Activated CD4-positive, alpha-beta T cell treated with anti-CD3 and anti-CD28 coated beads, Interleukin-2, amount 10 ng/mL, durations not matched to agents 7 days and 5 days (primary cell): ENCODE measurements at regions not wholly inside any gene's neighbourhood (a gene's known extent, or its start where the extent isn't known, plus 50 kb on each side); places are given as distances from the start of the nearest gene placed in this dataset.

Experiments
- CTCF ChIA-PET: fragments of 350-600 bp; sonication (Branson Sonifier 250); formaldehyde crosslinking; loops from one replicate; lab custom pipeline; 2021; ENCODE audit warnings: antibody characterized with exemption; lab: Charles Lee
- POLR2A ChIA-PET: fragments of 350-600 bp; sonication (Branson Sonifier 250); formaldehyde crosslinking; loops from one replicate; lab custom pipeline; 2021; ENCODE audit warnings: antibody characterized with exemption; lab: Charles Lee
- DNase-seq: peaks from one replicate; pipeline ENCODE4 v3.0.0-alpha.2; 2020
- H3K27ac Mint-ChIP-seq: one replicate; pipeline ENCODE4 v1.8.0; 2021; ENCODE audit warnings: mild to moderate bottlenecking, moderate library complexity, mixed read lengths
- H3K27me3 Mint-ChIP-seq: one replicate; pipeline ENCODE4 v1.8.0; 2021; ENCODE audit warnings: mixed read lengths
- H3K36me3 Mint-ChIP-seq: one replicate; pipeline ENCODE4 v1.8.0; 2021; ENCODE audit warnings: low read depth, mixed read lengths
- H3K4me1 Mint-ChIP-seq: one replicate; pipeline ENCODE4 v1.8.0; 2021; ENCODE audit warnings: mixed read lengths
- H3K4me3 Mint-ChIP-seq: one replicate; pipeline ENCODE4 v1.8.0; 2021; ENCODE audit warnings: mild to moderate bottlenecking, moderate library complexity, mixed read lengths
- H3K9me3 Mint-ChIP-seq: one replicate; pipeline ENCODE4 v1.8.0; 2021; ENCODE audit warnings: mixed read lengths

GRCh38 chr6:155701342-155701741 lies 245.7 kb upstream of the NOX3 start:
- no peaks in the 10 kb centered on the region for H3K36me3 Mint-ChIP-seq
- no peaks in the 10 kb centered on the region for H3K9me3 Mint-ChIP-seq
- DNase-seq = no peak
- CTCF ChIA-PET = no interaction called here
- H3K4me1 Mint-ChIP-seq = no peaks in the 10 kb centered on the region
- no peak overlapping the region for H3K4me3 Mint-ChIP-seq
- H3K27me3 Mint-ChIP-seq = no peaks in the 10 kb centered on the region
- no peak overlapping the region for H3K27ac Mint-ChIP-seq
- POLR2A ChIA-PET = no interaction called here

DNA sequence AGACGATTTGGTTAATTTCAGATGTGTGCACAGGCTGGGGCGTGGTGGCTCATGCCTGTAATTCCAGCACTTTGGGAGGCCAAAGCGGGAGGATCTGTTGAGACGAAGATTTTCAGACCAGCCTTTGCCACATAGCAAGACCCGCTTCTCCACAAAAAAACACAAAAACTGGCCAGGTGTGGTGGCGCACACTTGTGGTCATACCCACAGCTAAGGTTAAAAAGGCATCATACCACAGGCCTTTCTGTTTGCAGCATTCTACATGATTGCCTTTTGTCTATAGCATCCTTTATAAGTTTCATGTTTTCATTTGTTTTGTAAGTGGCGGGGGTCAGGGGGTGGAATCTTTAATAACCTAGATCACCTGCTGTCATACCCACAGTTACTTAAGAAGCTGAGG lies 239.9 kb upstream of the NOX3 start:
- Mint-ChIP-seq H3K27me3 (no peaks in the 10 kb centered on the region), H3K36me3 (no peaks in the 10 kb centered on the region)
- CTCF ChIA-PET = no interaction called here

GRCh38 chr6:155694419-155694790 lies 238.8 kb upstream of the NOX3 start:
- DNase-seq = no peak
- Mint-ChIP-seq H3K36me3 (no peaks in the 10 kb centered on the region), H3K4me3 (no peak overlapping the region), H3K4me1 (no peaks in the 10 kb centered on the region), H3K9me3 (no peaks in the 10 kb centered on the region), H3K27me3 (no peaks in the 10 kb centered on the region), H3K27ac (no peak overlapping the region)
- CTCF ChIA-PET = no interaction called here
- POLR2A ChIA-PET = no interaction called here

More for the DNA sequence above, 239.9 kb upstream of the NOX3 start:
- Mint-ChIP-seq H3K4me3 (no peak overlapping the region), H3K27ac (no peak overlapping the region), H3K9me3 (no peaks in the 10 kb centered on the region), H3K4me1 (no peaks in the 10 kb centered on the region)
- POLR2A ChIA-PET = no interaction called here
- no peak for DNase-seq

DNA sequence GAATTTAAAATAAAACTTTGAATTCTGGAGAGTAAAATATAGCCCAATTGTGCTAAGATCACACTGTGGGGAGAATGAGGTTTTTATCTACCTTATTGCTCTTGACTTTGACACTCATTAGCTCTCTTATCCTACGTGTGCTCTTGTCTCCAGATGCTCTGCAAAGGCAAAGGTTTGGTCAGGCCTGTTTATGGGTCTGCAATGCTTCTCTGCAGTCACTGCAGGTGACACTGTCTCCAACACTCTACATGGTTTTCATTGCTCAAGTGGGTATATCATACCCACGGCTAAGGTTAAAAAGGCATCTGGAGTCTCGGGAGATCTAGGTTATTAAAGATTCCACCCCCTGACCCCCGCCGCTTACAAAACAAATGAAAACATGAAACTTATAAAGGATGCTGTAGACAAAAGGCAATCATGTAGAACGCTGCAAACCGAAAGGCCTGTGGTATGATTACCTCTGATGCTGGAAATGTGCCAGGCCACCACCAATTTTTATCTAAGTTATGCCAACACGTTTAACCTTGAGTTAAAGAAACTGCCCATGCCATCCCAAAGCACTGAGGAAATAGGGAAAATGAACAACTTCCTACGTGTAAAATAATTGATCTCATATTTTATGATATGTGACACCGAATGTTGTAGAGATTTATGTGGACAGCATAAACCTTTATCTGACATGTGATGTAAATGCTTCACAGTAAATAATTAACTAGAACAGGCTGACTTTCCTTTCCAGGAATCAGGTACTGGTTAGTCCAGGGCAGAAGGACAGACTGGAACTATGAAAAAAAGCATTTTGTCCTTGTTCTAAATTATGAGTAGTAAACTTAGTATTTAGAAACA lies 238.2 kb upstream of the NOX3 start:
- H3K36me3 Mint-ChIP-seq = no peaks in the 10 kb centered on the region
- H3K27me3 Mint-ChIP-seq = no peaks in the 10 kb centered on the region
- H3K27ac Mint-ChIP-seq = no peak overlapping the region
- no peak overlapping the region for H3K4me3 Mint-ChIP-seq
- no peak for DNase-seq
- CTCF ChIA-PET = no interaction called here
- POLR2A ChIA-PET = no interaction called here
- no peaks in the 10 kb centered on the region for H3K4me1 Mint-ChIP-seq
- no peaks in the 10 kb centered on the region for H3K9me3 Mint-ChIP-seq

DNA sequence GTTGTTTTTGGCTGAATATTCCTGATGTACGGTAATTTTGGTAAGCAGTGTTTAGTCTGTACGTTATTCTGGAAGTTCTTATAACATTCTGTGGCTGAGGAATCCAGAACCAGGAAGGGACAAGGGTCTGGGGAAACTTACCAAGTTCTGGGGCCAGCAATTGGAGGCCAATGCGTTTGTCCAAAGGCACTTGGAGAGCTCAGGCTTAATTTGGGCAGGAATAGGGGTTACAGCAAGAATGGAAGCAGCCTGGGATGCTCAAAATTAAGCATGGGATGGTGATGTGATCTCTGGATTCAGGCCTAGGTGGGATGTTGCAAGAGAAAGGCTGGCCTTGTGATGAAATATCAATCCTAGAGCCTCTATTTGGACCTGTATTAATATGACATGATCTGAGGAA lies 235.2 kb upstream of the NOX3 start:
- Mint-ChIP-seq H3K9me3 (no peaks in the 10 kb centered on the region), H3K27ac (no peak overlapping the region), H3K4me3 (no peak overlapping the region), H3K27me3 (peaks cover 4% of the 10 kb centered on the region), H3K4me1 (no peaks in the 10 kb centered on the region), H3K36me3 (no peaks in the 10 kb centered on the region)
- CTCF ChIA-PET = interaction anchor here (0.7 kb wide), 1 partner anchor 518 kb away, joined by 3 read pairs; no protein-coding TSS in a partner anchor
- DNase-seq = no peak
- POLR2A ChIA-PET = no interaction called here

DNA sequence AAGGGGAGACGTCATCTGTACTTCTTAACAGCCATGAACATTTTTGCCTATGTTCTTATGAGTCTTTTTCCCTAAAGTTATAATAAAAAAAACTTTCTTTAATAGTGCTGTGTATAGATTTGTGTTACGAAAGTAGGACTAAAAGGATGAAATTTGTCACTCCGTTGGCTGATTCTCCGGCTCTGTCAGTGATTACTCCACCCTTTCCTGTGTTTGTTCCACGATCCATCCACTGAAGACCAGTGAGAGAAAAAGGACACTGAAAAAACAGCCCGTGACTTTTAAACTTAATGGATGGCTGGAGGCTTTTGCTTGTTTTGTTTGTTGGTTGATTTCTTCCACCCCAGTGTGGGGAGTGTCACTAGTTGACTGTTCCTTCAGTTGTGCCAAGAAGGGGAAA lies 232.0 kb upstream of the NOX3 start:
- Mint-ChIP-seq H3K27ac (no peak overlapping the region), H3K9me3 (no peaks in the 10 kb centered on the region), H3K36me3 (no peaks in the 10 kb centered on the region), H3K4me3 (no peak overlapping the region), H3K4me1 (no peaks in the 10 kb centered on the region), H3K27me3 (peaks cover 4% of the 10 kb centered on the region)
- POLR2A ChIA-PET = no interaction called here
- DNase-seq = no peak
- CTCF ChIA-PET = no interaction called here

GRCh38 chr6:155684416-155685196 lies 229.0 kb upstream of the NOX3 start:
- no peaks in the 10 kb centered on the region for H3K9me3 Mint-ChIP-seq
- H3K4me1 Mint-ChIP-seq = no peaks in the 10 kb centered on the region
- no peak overlapping the region for H3K4me3 Mint-ChIP-seq
- no peak overlapping the region for H3K27ac Mint-ChIP-seq
- ChIA-PET POLR2A (no interaction called here), CTCF (no interaction called here)
- H3K27me3 Mint-ChIP-seq = peaks cover 4% of the 10 kb centered on the region
- no peak for DNase-seq
- no peaks in the 10 kb centered on the region for H3K36me3 Mint-ChIP-seq

- no peak overlapping the region for H3K4me3 Mint-ChIP-seq
- CTCF ChIA-PET = no interaction called here
- peaks cover 4% of the 10 kb centered on the region for H3K27me3 Mint-ChIP-seq
- H3K27ac Mint-ChIP-seq = no peak overlapping the region
- H3K9me3 Mint-ChIP-seq = no peaks in the 10 kb centered on the region
- DNase-seq = no peak
- no peaks in the 10 kb centered on the region for H3K36me3 Mint-ChIP-seq
- POLR2A ChIA-PET = no interaction called here
- no peaks in the 10 kb centered on the region for H3K4me1 Mint-ChIP-seq
Observed at GRCh38 chr6:155678361-155678760, 222.7 kb upstream of the NOX3 start.

DNA sequence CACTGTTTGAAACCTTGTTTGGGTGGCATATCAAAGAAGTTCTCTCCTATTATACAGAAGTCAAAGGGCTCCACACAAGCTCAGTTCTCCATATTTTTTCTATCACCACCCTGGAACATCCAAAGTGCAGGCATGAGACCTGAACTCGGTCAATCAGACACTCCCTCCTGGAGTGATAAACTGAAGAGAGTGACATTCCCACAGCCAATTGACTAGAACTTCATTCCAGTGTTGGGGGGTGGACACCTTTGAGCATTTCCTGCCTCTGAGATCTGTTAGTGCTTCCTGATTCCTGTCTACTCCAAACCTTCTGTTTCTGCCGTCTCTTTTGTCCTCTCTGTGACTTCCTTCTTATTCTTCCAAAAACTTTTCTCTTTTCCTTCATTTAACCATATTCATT lies 220.7 kb upstream of the NOX3 start:
- Mint-ChIP-seq H3K4me3 (no peak overlapping the region), H3K27ac (no peak overlapping the region), H3K9me3 (no peaks in the 10 kb centered on the region), H3K4me1 (no peaks in the 10 kb centered on the region), H3K36me3 (no peaks in the 10 kb centered on the region), H3K27me3 (peaks cover 4% of the 10 kb centered on the region)
- DNase-seq = no peak
- POLR2A ChIA-PET = no interaction called here
- CTCF ChIA-PET = no interaction called here

DNA sequence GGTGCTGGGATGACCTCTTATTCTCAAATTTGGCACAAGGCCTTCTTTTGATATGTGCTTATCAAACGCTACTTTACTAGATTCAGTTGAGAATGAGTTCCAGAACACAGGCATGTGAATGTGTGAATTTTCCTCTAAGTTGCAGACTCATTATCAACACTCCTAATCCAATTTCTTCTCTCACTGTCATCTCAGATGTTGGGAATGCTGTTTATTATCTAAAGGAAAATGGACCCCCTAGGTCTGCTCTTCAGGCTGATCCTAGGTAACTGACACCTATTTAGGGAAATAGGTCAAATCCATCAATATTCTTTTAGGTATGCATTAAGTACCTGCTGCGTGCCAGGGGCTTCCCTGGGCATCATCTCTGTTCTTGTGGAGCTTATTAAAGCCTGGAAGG lies 215.0 kb upstream of the NOX3 start:
- H3K4me3 Mint-ChIP-seq = no peak overlapping the region
- ChIA-PET POLR2A (no interaction called here), CTCF (no interaction called here)
- H3K27me3 Mint-ChIP-seq = no peaks in the 10 kb centered on the region
- DNase-seq = no peak
- H3K9me3 Mint-ChIP-seq = no peaks in the 10 kb centered on the region
- H3K27ac Mint-ChIP-seq = no peak overlapping the region
- no peaks in the 10 kb centered on the region for H3K36me3 Mint-ChIP-seq
- H3K4me1 Mint-ChIP-seq = no peaks in the 10 kb centered on the region

DNA sequence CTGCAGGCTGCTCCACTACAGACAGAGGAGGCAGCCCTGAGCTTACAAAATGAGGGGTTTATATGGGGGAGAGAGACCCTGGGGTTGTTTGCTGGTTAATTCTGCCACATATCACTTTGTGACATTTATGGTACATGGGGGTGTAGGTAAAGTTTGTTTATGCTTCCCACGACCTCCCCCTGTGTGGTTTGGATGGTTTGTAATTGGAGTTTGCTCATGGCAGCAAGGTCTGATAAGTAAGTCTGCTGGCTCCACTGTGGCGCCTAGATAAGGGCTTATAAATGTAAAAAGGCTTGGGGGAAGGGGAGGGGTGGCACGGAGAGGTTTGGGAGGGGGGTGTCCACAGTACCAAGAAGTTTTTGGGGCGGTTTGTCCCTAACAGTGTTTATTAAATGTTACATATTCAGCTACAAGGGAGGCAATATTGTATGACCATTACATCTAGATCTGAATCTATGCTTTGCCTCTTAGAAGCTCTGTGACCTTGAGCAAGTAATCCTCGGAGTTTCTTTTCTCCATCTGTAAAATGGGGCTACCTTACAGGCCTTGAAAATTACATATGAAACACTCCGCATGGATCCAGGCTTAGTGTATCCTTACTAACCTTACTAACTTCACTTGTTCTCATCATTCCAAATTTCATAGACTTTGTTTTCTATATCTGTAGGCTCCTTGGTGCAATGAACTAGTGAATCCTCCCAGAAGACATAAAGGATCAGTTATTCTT lies 204.8 kb upstream of the NOX3 start:
- H3K4me3 Mint-ChIP-seq = no peak overlapping the region
- no peak overlapping the region for H3K27ac Mint-ChIP-seq
- H3K36me3 Mint-ChIP-seq = no peaks in the 10 kb centered on the region
- no peaks in the 10 kb centered on the region for H3K4me1 Mint-ChIP-seq
- no peaks in the 10 kb centered on the region for H3K9me3 Mint-ChIP-seq
- ChIA-PET POLR2A (no interaction called here), CTCF (no interaction called here)
- no peak for DNase-seq
- no peaks in the 10 kb centered on the region for H3K27me3 Mint-ChIP-seq

DNA sequence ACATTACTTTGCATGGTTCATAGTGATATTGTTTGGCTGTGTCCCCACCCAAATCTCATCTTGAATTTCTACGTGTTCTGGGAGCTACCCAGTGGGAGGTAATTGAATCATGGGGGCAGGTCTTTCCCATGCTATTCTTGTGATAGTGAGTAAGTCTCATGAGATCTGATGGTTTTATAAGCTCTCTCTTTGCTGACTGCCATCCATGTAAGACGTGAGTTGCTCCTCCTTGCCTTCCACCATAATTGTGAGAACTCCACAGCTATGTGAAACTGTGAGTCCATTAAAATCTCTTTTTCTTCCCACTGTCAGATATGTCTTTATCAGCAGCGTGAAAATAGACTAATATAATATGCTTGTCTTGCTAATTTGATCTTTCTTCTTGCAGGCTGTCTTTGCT lies 200.4 kb upstream of the NOX3 start:
- no peak overlapping the region for H3K4me3 Mint-ChIP-seq
- ChIA-PET CTCF (no interaction called here), POLR2A (no interaction called here)
- H3K36me3 Mint-ChIP-seq = no peaks in the 10 kb centered on the region
- H3K27me3 Mint-ChIP-seq = no peaks in the 10 kb centered on the region
- no peaks in the 10 kb centered on the region for H3K4me1 Mint-ChIP-seq
- no peak for DNase-seq
- H3K9me3 Mint-ChIP-seq = no peaks in the 10 kb centered on the region
- no peak overlapping the region for H3K27ac Mint-ChIP-seq

DNA sequence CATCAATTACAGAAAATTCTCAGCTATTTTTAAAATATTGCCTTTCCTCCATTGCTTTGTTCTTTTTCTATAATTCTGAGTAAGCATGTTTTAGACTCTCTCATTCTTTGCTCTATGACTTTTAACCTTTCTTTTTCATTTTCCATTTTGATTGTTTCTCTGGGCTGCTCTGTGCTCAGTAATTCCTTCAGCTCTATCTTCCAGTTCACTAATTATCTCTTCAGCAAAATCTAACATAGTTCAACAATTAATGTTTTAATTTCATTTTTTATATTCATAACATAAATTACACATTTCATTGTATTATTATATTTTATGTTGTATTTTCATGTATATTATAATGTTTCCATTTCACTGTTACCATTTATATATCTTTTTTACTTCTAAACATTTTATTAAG lies 198.8 kb upstream of the NOX3 start:
- ChIA-PET CTCF (no interaction called here), POLR2A (no interaction called here)
- H3K36me3 Mint-ChIP-seq = no peaks in the 10 kb centered on the region
- H3K4me3 Mint-ChIP-seq = no peak overlapping the region
- no peaks in the 10 kb centered on the region for H3K27me3 Mint-ChIP-seq
- no peak overlapping the region for H3K27ac Mint-ChIP-seq
- no peak for DNase-seq
- H3K9me3 Mint-ChIP-seq = no peaks in the 10 kb centered on the region
- no peaks in the 10 kb centered on the region for H3K4me1 Mint-ChIP-seq
